H4 (cell line): ENCODE measurements at regions not wholly inside any gene's neighbourhood (a gene's known extent, or its start where the extent isn't known, plus 50 kb on each side); places are given as distances from the start of the nearest gene placed in this dataset.
A peak's percentile ranks its signal among the peaks of the same experiment; 100 is the strongest.
"Not testable (repeated sequence)": the region's sequence is repeated elsewhere in the genome, so short reads cannot be mapped to it uniquely, and the experiment has no call there.

Source experiments
- DNase-seq: peaks from one replicate; pipeline ENCODE4 v3.0.0-alpha.2; 2015; ENCODE audit warnings: low spot score

GRCh38 chr7:79781716-79782115, 328.2 kb upstream of the MAGI2 start:
- DNase-seq, result no peak

DNA sequence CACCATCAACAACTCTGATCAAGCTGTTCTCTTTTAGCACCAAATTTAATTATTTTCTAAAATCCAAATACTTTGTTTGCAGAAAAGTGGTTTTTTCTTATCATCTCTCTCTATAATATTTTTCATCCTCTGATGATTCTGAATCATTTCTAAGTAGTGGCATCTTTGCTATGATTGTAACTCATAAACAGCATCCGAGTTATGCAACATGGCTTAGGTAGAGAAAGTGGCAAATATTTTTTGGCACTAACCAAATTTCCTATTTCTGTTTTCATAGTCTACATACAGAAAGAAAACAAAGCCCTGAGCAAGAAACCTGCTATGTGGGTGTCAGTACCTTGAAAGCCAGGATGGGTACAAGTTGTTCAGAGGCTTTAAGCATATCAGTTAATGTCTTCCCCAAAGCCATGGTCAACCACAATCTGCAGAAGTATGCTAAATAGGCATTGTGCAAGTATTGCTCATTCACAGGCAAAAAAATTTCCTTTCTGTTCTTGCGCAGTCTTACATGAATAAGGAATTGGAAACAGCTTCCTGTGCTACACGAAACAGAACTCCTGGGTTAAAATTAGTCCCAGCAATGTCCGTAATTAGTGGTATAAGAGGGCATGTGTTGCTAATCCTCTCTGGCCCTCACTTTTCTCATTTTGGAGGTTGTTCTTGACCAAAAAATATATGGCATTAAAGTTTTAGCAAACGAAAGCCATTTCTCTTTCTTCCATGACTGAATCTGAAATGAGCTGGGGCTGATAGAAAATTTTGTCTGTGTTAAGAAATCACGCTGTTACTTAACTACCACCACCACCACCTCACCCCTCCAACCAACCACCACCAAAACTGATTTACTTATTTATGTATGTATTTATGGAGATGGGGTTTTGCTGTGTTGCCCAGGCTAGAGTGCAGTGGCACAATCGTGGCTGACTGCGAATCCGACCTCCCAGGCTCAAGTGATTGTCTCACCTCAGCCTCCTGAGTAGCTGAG, 325.6 kb upstream of the MAGI2 start:
- peak; percentile 71 for DNase-seq

- DNase-seq, result no peak
These were observed 322.4 kb upstream of the MAGI2 start for GRCh38 chr7:79775911-79776310.

GRCh38 chr7:79774150-79774549, 320.7 kb upstream of the MAGI2 start:
- DNase-seq, result no peak

DNA sequence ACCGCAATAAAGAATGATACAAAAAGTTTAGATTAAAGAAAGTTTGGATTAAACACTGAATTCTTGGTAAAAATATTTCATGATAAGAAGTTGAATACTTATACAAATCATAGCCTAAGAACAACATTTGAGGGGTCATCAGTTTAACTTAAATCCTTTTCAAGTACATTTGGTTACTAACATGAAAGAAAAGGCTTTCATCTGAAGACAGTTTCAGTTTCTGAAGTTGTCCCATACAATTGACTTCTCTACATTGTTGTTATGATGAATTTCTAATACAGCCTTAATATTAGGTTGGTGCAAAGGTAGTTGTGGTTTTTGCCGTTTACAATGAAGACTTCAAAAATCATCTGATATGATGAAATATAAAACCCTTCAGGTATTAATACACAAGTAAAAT, 317.5 kb upstream of the MAGI2 start:
- no peak for DNase-seq

GRCh38 chr7:79770063-79770462, 316.6 kb upstream of the MAGI2 start:
- no peak for DNase-seq

DNA sequence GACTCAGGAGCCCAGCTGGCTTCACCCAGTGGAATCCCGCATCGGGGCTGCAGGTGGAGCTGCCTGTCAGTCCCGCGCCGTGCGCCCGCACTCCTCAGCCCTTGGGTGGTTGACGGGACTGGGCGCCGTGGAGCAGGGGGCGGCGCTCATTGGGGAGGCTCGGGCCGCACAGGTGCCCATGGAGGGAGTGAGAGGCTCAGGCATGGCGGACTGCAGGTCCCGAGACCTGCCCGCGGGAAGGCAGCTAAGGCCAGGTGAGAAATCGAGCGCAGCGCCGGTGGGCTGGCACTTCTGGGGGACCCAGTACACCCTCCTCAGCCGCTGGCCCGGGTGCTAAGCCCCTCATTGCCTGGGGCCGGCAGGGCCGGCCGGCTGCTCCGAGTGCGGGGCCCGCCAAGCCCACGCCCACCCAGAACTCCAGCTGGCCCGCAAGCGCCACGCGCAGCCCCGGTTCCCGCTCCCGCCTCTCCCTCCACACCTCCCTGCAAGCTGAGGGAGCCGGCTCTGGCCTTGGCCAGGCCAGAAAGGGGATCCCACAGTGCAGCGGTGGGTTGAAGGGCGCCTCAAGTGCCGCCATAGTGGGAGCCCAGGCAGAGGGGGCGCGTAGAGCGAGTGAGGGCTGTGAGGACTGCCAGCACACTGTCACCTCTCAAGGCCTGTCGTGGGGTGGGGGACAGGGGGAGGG, 314.6 kb upstream of the MAGI2 start:
- DNase-seq, result not testable (repeated sequence)

DNA sequence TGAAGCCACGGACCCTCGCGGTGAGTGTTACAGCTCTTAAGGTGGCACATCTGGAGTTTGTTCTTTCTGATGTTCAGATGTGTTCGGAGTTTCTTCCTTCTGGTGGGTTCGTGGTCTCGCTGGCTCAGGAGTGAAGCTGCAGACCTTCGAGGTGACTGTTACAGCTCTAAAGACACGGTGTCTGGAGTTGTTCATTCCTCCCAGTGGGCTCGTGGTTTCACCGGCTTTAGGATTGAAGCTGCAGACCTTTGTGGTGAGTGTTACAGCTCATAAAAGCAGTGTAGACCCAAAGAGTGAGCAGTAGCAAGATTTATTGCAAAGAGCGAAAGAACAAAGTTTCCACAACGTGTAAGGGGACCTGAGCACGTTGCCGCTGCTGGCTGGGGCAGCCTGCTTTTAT, 313.7 kb upstream of the MAGI2 start:
- DNase-seq, result not testable (repeated sequence)

DNA sequence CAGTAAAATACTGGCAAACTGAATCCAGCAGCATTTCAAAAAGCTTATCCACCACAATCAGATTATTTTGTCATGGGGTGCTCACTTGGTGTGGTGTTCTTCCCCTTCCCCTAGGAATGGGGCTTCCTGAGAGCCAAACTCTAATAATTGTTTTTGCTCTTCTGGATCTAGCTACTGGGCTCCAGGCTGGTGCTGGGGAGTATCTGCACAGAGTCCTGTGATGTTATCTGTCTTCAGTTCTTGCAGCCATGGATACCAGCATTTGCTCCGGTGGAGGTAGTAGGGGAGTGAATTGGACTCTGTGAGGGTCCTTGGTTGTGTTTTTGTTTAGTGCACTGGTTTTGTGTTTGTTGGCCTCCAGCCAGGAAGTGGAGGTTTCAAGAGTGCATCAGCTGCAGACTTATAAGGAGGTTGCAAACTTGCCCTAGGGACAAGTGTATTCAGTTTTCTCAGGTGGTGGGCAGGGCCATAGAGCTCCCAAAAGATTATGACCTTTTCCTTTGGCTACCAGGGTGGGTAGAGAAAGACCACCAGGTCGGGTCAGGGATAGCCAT, 308.5 kb upstream of the MAGI2 start:
- no peak for DNase-seq

- DNase-seq, result not testable (repeated sequence)
These were observed 297.5 kb upstream of the MAGI2 start for GRCh38 chr7:79750941-79751340.

GRCh38 chr7:79749856-79750255, 296.4 kb upstream of the MAGI2 start:
- DNase-seq, result no peak

DNA sequence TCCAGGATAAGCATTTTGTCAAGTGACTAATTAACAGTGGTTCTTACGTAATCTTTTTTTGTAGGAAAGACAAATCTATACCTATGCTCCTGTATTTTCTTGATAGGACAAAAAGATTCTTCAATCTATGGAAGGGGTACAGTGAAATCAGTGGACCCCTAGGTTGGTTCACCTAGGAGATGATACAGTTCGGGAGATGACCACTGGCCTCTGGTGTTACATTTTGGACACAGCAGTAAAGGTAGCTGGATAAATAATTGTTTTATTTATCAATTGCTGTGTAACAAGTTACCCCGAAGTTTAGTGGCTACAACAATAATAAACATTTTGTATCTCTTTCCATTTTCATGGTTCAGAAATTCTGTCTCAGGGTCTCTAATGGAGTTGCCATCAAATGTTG, 288.2 kb upstream of the MAGI2 start:
- no peak for DNase-seq

DNA sequence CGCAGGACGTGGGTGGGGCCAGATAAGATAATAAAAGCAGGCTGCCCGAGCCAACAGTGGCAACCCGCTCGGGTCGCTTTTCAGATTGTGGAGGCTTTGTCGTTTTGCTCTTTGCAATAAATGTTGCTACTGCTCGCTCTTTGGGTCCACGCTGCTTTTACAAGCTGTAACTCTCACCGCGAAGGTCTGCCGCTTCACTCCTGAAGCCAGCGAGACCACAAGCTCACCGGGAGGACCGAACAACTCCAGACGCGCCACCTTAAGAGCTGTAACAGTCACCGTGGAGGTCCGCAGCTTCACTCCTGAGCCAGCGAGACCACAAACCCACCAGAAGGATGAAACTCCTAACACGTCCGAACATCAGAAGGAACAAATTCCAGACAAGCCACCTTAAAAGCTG, 286.6 kb upstream of the MAGI2 start:
- no peak for DNase-seq

DNA sequence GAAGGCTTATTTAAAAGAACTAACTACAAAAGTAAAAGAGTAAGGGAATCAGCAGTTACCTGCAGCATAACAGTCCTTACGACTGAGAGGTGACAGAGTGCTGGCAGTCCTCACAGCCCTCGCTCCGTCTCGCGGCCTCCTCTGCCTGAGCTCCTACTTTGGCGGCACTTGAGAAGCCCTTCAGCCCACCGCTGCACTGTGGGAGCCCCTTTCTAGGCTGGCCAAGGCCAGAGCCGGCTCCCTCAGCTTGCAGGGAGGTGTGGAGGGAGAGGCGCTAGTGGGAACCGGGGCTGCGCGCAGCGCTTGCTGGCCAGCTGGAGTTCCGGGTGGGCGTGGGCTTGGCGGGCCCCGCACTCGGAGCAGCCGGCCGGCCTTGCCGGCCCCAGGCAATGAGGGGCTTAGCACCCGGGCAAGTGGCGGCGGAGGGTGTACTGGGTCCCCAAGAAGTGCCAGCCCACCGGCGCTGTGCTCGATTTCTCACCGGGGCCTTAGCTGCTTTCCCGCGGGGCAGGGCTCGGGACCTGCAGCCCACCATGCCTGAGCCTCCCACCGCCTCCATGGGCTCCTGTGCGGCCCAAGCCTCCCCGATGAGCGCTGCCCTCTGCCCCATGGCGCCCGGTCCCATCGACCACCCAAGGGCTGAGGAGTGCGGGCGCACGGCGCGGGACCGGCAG, 285.7 kb upstream of the MAGI2 start:
- not testable (repeated sequence) for DNase-seq

GRCh38 chr7:79736418-79736817, 283.0 kb upstream of the MAGI2 start:
- DNase-seq, result no peak

DNA sequence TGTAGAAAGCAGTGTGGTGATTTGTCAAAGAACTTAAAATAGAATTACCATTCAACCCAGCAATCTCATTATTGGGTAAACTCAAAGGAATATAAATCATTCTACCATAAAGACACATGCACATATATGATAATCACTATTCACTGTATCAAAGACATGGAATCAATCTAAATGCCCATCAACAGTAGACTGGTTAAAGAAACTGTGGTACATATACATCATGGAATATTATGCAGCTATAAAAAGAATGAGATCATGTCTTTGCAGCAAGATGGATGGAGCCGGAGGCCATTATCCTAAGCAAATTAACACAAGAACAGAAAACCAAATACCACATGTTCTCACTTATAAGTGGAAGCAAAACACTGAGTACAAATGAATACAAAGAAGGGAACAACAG, 281.5 kb upstream of the MAGI2 start:
- DNase-seq, result no peak

- no peak for DNase-seq
These were observed 280.7 kb upstream of the MAGI2 start for GRCh38 chr7:79734181-79734580.

- DNase-seq, result no peak
These were observed 279.1 kb upstream of the MAGI2 start for GRCh38 chr7:79732535-79732934.

GRCh38 chr7:79730971-79731370, 277.5 kb upstream of the MAGI2 start:
- no peak for DNase-seq

GRCh38 chr7:79723833-79724618, 270.6 kb upstream of the MAGI2 start:
- DNase-seq, result no peak

DNA sequence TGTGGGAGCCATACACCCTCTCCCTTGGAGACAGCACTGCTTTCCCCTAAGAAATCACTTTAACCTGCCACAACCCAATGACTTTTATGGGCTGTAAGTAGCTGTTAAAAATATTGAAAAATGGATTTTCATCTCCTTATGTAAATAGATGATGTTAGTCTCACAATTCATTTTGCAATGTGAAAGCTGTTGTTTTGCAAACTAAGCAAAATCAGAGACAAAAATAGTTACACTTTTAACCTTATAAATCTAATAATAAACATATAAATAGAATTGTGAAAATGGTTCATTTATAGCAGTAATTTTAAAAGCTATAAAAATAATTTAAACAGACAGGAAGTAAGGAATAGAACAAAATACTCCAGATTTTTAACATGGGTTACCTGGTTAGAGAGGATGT, 268.8 kb upstream of the MAGI2 start:
- no peak for DNase-seq
